Heart right ventricle (tissue), 16 donors: ENCODE measurements at regions not wholly inside any gene's neighbourhood (a gene's known extent, or its start where the extent isn't known, plus 50 kb on each side); places are given as distances from the start of the nearest gene placed in this dataset.

Experiments used
- ATAC-seq, 8 donors: fragments of 200-7000 bp; cut with Tn5 transposase; one replicate each; pipeline ENCODE4 v1.9.1; 2020; ENCODE audit warnings: mild to moderate bottlenecking in 8 of 8, moderate library complexity in 8 of 8, moderate number of reproducible peaks in 1 of 8
- DNase-seq, 2 donors: peaks; one replicate each; pipeline ENCODE4 v3.0.0-alpha.2; 2020
- H3K27ac ChIP-seq, 10 donors: fragments of 200-600 bp; sonication (generic) in 2 of 10; one replicate each; pipeline versions ENCODE4 v1.5.0 to v1.8.0; 2020 to 2022; ENCODE audit warnings: mild to moderate bottlenecking in 3 of 10
- H3K27me3 ChIP-seq, 7 donors: fragments of 200-600 bp; one replicate each; pipeline ENCODE4 v1.8.0; 2021 to 2022; ENCODE audit warnings: mild to moderate bottlenecking in 2 of 7
- H3K36me3 ChIP-seq, 9 donors: fragments of 200-600 bp; sonication (generic) in 1 of 9; one replicate each; pipeline versions ENCODE4 v1.5.0 to v1.8.0; 2020 to 2022; ENCODE audit warnings: mild to moderate bottlenecking in 2 of 9
- H3K4me1 ChIP-seq, 9 donors: fragments of 200-600 bp; sonication (generic) in 1 of 9; one replicate each; pipeline versions ENCODE4 v1.5.0 to v1.8.0; 2020 to 2022; ENCODE audit warnings: mild to moderate bottlenecking in 4 of 9
- H3K4me3 ChIP-seq, 10 donors: fragments of 200-600 bp; sonication (generic) in 2 of 10; one replicate each; pipeline versions ENCODE4 v1.5.0 to v1.8.0; 2020 to 2022; ENCODE audit warnings: mild to moderate bottlenecking in 7 of 10, moderate library complexity in 2 of 10
- H3K9me3 ChIP-seq, 11 donors: fragments of 200-600 bp in 10 of 11; sonication (generic) in 2 of 11; one replicate each; pipeline versions ENCODE4 v1.5.0 to v1.8.0; 2013 to 2022; ENCODE audit warnings: mild to moderate bottlenecking in 2 of 11, control low read depth in 1 of 11, moderate library complexity in 1 of 11
- CTCF ChIP-seq, 9 donors: fragments of 200-600 bp; sonication (generic) in 2 of 9; IDR thresholded peaks; one replicate each; pipeline versions ENCODE4 v1.5.0 to v1.8.0; 2021 to 2022; ENCODE audit warnings: antibody characterized with exemption in 9 of 9, mild to moderate bottlenecking in 5 of 9, moderate library complexity in 1 of 9
- WGBS, 2 donors: extraction: QIAGEN DNeasy Blood & Tissue Kit; methylation state at CpG; one replicate each; pipeline ENCODE4 v1.1.7; 2013; ENCODE audit warnings: inconsistent platforms in 1 of 2; 5-methylcytosine and 5-hydroxymethylcytosine counted together
- intact Hi-C, 10 donors: fragments of 100-400 bp; cut with DNase I; formaldehyde crosslinking; loops; one replicate each; pipeline versions ENCODE4 v1.11.1 to v1.14.2; 2022
- donor health status: Arrhythmogenic right ventricular cardiomyopathy.
- donor health status: ischemic (EF 13 %, LVEDD 7.1; RV severe dilation, severe dysfunction).
- donor health status: healthy with polysubstance abuse.
- donor health status: DM: no; HTN: yes; CAD: no.
- donor health status: DM: no; HTN: no; CAD: no.
- donor health status: ischemic (EF 25% LVEDD 6.9; RV normal size, moderate dysfunction).
- donor health status: ischemic (EF 25% LVEDD 5.7; RV mildly dilated, moderate dysfunction).
- donor health status: healthy.
- donor health status: DM: yes; HTN: yes; CAD: no.
- donor health status: Ischemic cardiomyopathy.
- donor health status: ischemic (EF 35%, LVEDD 5.7; RV mildly dilated, moderate dysfunction).
- donor health status: nonischemic (EF 11% LVEDD 7.7; RV severe dilation, severe dysfunction).
- donor health status: DM: yes; HTN: yes; CAD: no.
- donor health status: PGD.
- donor health status: ischemic (EF 29% LVEDD 5.4; RV normal size, mild dysfunction).
- donor health status: nonischemic (EF 23%, LVEDD 6.1; RV moderate dilation, normal function).

- Histone ChIP-seq H3K9me3 (no peaks in the 10 kb centered on the region), H3K36me3 (no peaks in the 10 kb centered on the region), H3K27ac (no peak overlapping the region), H3K27me3 (peaks cover 0 to 6% (median 0%) of the 10 kb centered on the region in 7 donors), H3K4me1 (no peaks in the 10 kb centered on the region), H3K4me3 (no peak overlapping the region)
- no peak for DNase-seq
- intact Hi-C loops: no loop called here
- ATAC-seq: no peak
- TF ChIP-seq CTCF (IDR thresholded peaks at IDR 0.05): no peak
- WGBS, 2 donors: 68 to 72% methylated on average over 7 of the region's 7 CpGs
Observed at GRCh38 chr5:72662936-72663335, 153.5 kb upstream of the TNPO1 start.

GRCh38 chr5:72662305-72662704 lies 154.2 kb upstream of the TNPO1 start:
- no peak for TF ChIP-seq CTCF (IDR thresholded peaks at IDR 0.05)
- H3K27me3 ChIP-seq: peaks cover 0 to 6% (median 0%) of the 10 kb centered on the region in 7 donors
- intact Hi-C loops: no loop called here
- ATAC-seq (no peak), DNase-seq (no peak)
- no peaks in the 10 kb centered on the region for H3K36me3 ChIP-seq
- H3K27ac ChIP-seq: no peak overlapping the region
- 78 to 80% methylated on average over 3 of the region's 3 CpGs for WGBS, 2 donors
- H3K4me3 ChIP-seq: no peak overlapping the region
- H3K4me1 ChIP-seq: no peaks in the 10 kb centered on the region
- H3K9me3 ChIP-seq: no peaks in the 10 kb centered on the region

- WGBS, 2 donors: 76 to 78% methylated on average over 2 of the region's 2 CpGs
- Histone ChIP-seq H3K36me3 (no peaks in the 10 kb centered on the region), H3K4me3 (no peak overlapping the region), H3K9me3 (no peaks in the 10 kb centered on the region), H3K27me3 (peaks cover 0 to 6% (median 0%) of the 10 kb centered on the region in 7 donors), H3K27ac (no peak overlapping the region), H3K4me1 (no peaks in the 10 kb centered on the region)
- no peak for ATAC-seq
- intact Hi-C loops: no loop called here
- TF ChIP-seq CTCF (IDR thresholded peaks at IDR 0.05): no peak
- no peak for DNase-seq
Observed at GRCh38 chr5:72661405-72661804, 154.2 kb upstream of the ZNF366 start.

- H3K9me3 ChIP-seq: no peaks in the 10 kb centered on the region
- H3K4me3 ChIP-seq: no peak overlapping the region
- WGBS, 2 donors: 81 to 84% methylated on average over 4 of the region's 4 CpGs
- H3K27ac ChIP-seq: no peak overlapping the region
- intact Hi-C loops: no loop called here
- DNase-seq: no peak
- ATAC-seq: no peak
- no peaks in the 10 kb centered on the region for H3K36me3 ChIP-seq
- TF ChIP-seq CTCF (IDR thresholded peaks at IDR 0.05): no peak
- peaks cover 0 to 6% (median 0%) of the 10 kb centered on the region in 7 donors for H3K27me3 ChIP-seq
- H3K4me1 ChIP-seq: no peaks in the 10 kb centered on the region
Observed at GRCh38 chr5:72659726-72660125, 152.5 kb upstream of the ZNF366 start.
